ENCODE measurements at regions not wholly inside any gene's neighbourhood (a gene's known extent, or its start where the extent isn't known, plus 50 kb on each side); places are given as distances from the start of the nearest gene placed in this dataset.

GRCh38 chr6:18829272-18829870 is 442.2 kb downstream of the RNF144B start:
- FAIRE-seq (no peak), DNase-seq (ENCODE audit: low read depth, low spot score) (no peak)
- ChIA-PET POLR2A (no interaction called here), CTCF (no interaction called here)
- no peaks in the 10 kb centered on the region for H3K79me2 ChIP-seq (ENCODE audit: control insufficient read depth, insufficient read depth, low read length)
- peaks cover 2% of the 10 kb centered on the region for H3K9me3 ChIP-seq (replicated peaks; ENCODE audit: control insufficient read depth, insufficient read depth, low read length)
- TF ChIP-seq JUN (IDR thresholded peaks at IDR 0.05; ENCODE audit: borderline replicate concordance, insufficient read depth, insufficient read length, low read depth): no peak
- no peak for TF ChIP-seq FOS (IDR thresholded peaks at IDR 0.05; ENCODE audit: borderline replicate concordance, insufficient read depth, low read length)
- no peak for TF ChIP-seq GATA2 (IDR thresholded peaks at IDR 0.05; ENCODE audit: insufficient read depth, insufficient read length, low read depth, low read length)
- TF ChIP-seq POLR2AphosphoS5 (IDR thresholded peaks at IDR 0.05; ENCODE audit: insufficient read depth, low read depth, low read length): no peak
- TF ChIP-seq CTCF (IDR thresholded peaks at IDR 0.05; ENCODE audit: extremely low read depth in 1 of 2, insufficient read depth in 1 of 2, low read depth in 1 of 2, low read length in 2 of 2): no peak
- no peak for TF ChIP-seq EZH2 (IDR thresholded peaks at IDR 0.05; ENCODE audit: borderline replicate concordance, low read depth, low read length, severe bottlenecking)
- no peak for TF ChIP-seq MAX (IDR thresholded peaks at IDR 0.05; ENCODE audit: insufficient read depth, insufficient read length)
- TF ChIP-seq MYC (IDR thresholded peaks at IDR 0.05; ENCODE audit: low read depth, low read length): no peak
- no peak for TF ChIP-seq POLR2A (IDR thresholded peaks at IDR 0.05; ENCODE audit: low read depth, low read length)
- dilution Hi-C loops (cut with MboI; ENCODE audit: extremely low pct_ligation_motif_present, low sequenced_read_pairs): no loop called here
- H3K4me1 ChIP-seq (ENCODE audit: control insufficient read depth, extremely low read depth, insufficient read depth, low read length): no peaks in the 10 kb centered on the region
- H3K4me3 ChIP-seq (replicated peaks in 1 of 3; ENCODE audit: insufficient read depth in 1 of 3, low read depth in 1 of 3, low read length in 3 of 3): no peak overlapping the region
- H3K9ac ChIP-seq (replicated peaks; ENCODE audit: extremely low read depth, insufficient read depth, low read length): no peak overlapping the region
- H3K27ac ChIP-seq (ENCODE audit: insufficient read depth, low read depth, low read length): no peak overlapping the region
- no peaks in the 10 kb centered on the region for H3K27me3 ChIP-seq (ENCODE audit: control insufficient read depth in 2 of 2, insufficient read depth in 2 of 2, low read length in 2 of 2)
- H3K9me1 ChIP-seq (replicated peaks; ENCODE audit: control insufficient read depth, extremely low read depth, insufficient read depth, low read length): no peaks in the 10 kb centered on the region
- no TSS peak for BruUV-seq (replicated peaks)
- no peak overlapping the region for H3K4me2 ChIP-seq (ENCODE audit: insufficient read depth, low read length)
- no peak overlapping the region for H2AFZ ChIP-seq (ENCODE audit: low read depth, low read length)
- no peaks in the 10 kb centered on the region for H3K36me3 ChIP-seq (ENCODE audit: control insufficient read depth in 2 of 2, extremely low read depth in 1 of 2, insufficient read depth in 2 of 2, low read length in 2 of 2)
- no peaks in the 10 kb centered on the region for H4K20me1 ChIP-seq (replicated peaks; ENCODE audit: control insufficient read depth, extremely low read depth, insufficient read depth, low read length)
- intact Hi-C loops (cut with micrococcal nuclease): no loop called here

Data from endothelial cell of umbilical vein (primary cell).